IMR-90 (cell line): ENCODE measurements at regions not wholly inside any gene's neighbourhood (a gene's known extent, or its start where the extent isn't known, plus 50 kb on each side); places are given as distances from the start of the nearest gene placed in this dataset.

Source experiments
- ATAC-seq: fragments of 200-7000 bp; cut with Tn5 transposase; 2 replicates; pipeline ENCODE4 v1.9.1; 2020; ENCODE audit warnings: low read depth, mild to moderate bottlenecking, moderate library complexity
- BruUV-seq: library from RNA; stranded (reverse); fragments of 400-500 nt; replicated peaks from 2 replicates; lab custom pipeline; 2021; lab: Mats Ljungman, UMichigan
- CTCF ChIA-PET: fragments of 300-600 bp; formaldehyde crosslinking; extraction: SDS; loops from one replicate; lab custom pipeline; 2021; ENCODE audit warnings: antibody characterized with exemption; lab: Yijun Ruan, JAX
- POLR2A ChIA-PET: fragments of 300-600 bp; sonication (Branson Sonifier 250); formaldehyde crosslinking; loops from one replicate; lab custom pipeline; 2022; ENCODE audit warnings: antibody characterized with exemption; ENCODE audit not compliant: unreplicated experiment; lab: Charles Lee
- DNase-seq: peaks from one replicate; pipeline ENCODE4 v3.0.0; 2013
- H2AFZ ChIP-seq: replicated peaks from 2 replicates; pipeline ENCODE3; 2013; ENCODE audit warnings: low read length, mild to moderate bottlenecking; ENCODE audit not compliant: poor library complexity
- H2AK5ac ChIP-seq: 2 replicates; pipeline ENCODE4 v1.6.1; 2013; ENCODE audit warnings: low read depth, low read length, inconsistent platforms
- H2AK9ac ChIP-seq: replicated peaks from 2 replicates; pipeline ENCODE3; 2013; ENCODE audit warnings: mild to moderate bottlenecking, low read depth, low read length, moderate library complexity; ENCODE audit not compliant: poor library complexity
- H2BK120ac ChIP-seq: 2 replicates; pipeline ENCODE4 v1.6.1; 2013; ENCODE audit warnings: low read depth, low read length, inconsistent platforms
- H2BK15ac ChIP-seq: 3 replicates; pipeline ENCODE4 v1.6.1; 2013; ENCODE audit warnings: low read depth, low read length, inconsistent platforms
- H2BK20ac ChIP-seq: 2 replicates; pipeline ENCODE4 v1.6.1; 2013; ENCODE audit warnings: low read depth, mild to moderate bottlenecking, inconsistent platforms, low read length, moderate library complexity
- H2BK5ac ChIP-seq: 2 replicates; pipeline ENCODE4 v1.6.1; 2013; ENCODE audit warnings: mild to moderate bottlenecking, low read depth, low read length, inconsistent platforms; ENCODE audit not compliant: poor library complexity, severe bottlenecking
- H3K14ac ChIP-seq: replicated peaks from 2 replicates; pipeline ENCODE4 v1.6.1; 2013; ENCODE audit warnings: low read depth, low read length, inconsistent platforms
- H3K18ac ChIP-seq: 2 replicates; pipeline ENCODE4 v1.6.1; 2013; ENCODE audit warnings: low read depth, low read length, control low read depth
- H3K23ac ChIP-seq: 2 replicates; pipeline ENCODE4 v1.6.1; 2013; ENCODE audit warnings: low read depth, low read length, inconsistent platforms
- H3K27ac ChIP-seq: 2 replicates; pipeline ENCODE4 v1.5.1; 2013; ENCODE audit warnings: mild to moderate bottlenecking, control low read depth, low read length; ENCODE audit not compliant: insufficient read depth
- H3K27me3 ChIP-seq: 2 replicates; pipeline ENCODE4 v1.6.1; 2013; ENCODE audit warnings: low read length; ENCODE audit not compliant: control insufficient read depth, insufficient read depth
- H3K36me3 ChIP-seq: 2 replicates; pipeline ENCODE4 v1.6.1; 2013; ENCODE audit warnings: low read length, mixed read lengths; ENCODE audit not compliant: control insufficient read depth, insufficient read depth
- H3K4ac ChIP-seq: 2 replicates; pipeline ENCODE4 v1.6.1; 2013; ENCODE audit warnings: low read depth, low read length, inconsistent platforms
- H3K4me1 ChIP-seq: 2 replicates; pipeline ENCODE4 v1.6.1; 2013; ENCODE audit warnings: low read length, mixed read lengths; ENCODE audit not compliant: control insufficient read depth, insufficient read depth
- H3K4me2 ChIP-seq: 2 replicates; pipeline ENCODE4 v1.6.1; 2013; ENCODE audit warnings: low read depth, mild to moderate bottlenecking, control low read depth, low read length, moderate library complexity
- H3K4me3 ChIP-seq: 2 replicates; pipeline ENCODE4 v1.5.1; 2013; ENCODE audit warnings: low read depth, mild to moderate bottlenecking, control low read depth, low read length, moderate library complexity; ENCODE audit not compliant: insufficient read depth
- H3K56ac ChIP-seq: 2 replicates; pipeline ENCODE4 v1.6.1; 2013; ENCODE audit warnings: low read length, inconsistent platforms; ENCODE audit not compliant: insufficient read depth; ENCODE audit errors: extremely low read depth
- H3K79me1 ChIP-seq, 2 experiments: 2 replicates each; pipeline ENCODE4 v1.6.1; 2013; ENCODE audit warnings: low read length in 2 of 2, inconsistent platforms in 1 of 2, low read depth in 1 of 2
- H3K9ac ChIP-seq: 2 replicates; pipeline ENCODE4 v1.6.1; 2013; ENCODE audit warnings: low read depth, low read length, control low read depth
- H3K9me1 ChIP-seq: 2 replicates; pipeline ENCODE4 v1.6.1; 2013; ENCODE audit warnings: low read length, inconsistent platforms; ENCODE audit not compliant: insufficient read depth
- H3K9me3 ChIP-seq: 2 replicates; pipeline ENCODE4 v1.6.1; 2013; ENCODE audit warnings: low read length; ENCODE audit not compliant: control insufficient read depth, insufficient read depth
- H4K20me1 ChIP-seq: 2 replicates; pipeline ENCODE4 v1.6.1; 2013; ENCODE audit warnings: low read length, inconsistent platforms; ENCODE audit not compliant: insufficient read depth
- H4K5ac ChIP-seq: 2 replicates; pipeline ENCODE4 v1.6.1; 2013; ENCODE audit warnings: mild to moderate bottlenecking, low read depth, low read length, control low read depth
- H4K8ac ChIP-seq, 2 experiments: 2 replicates each; pipeline ENCODE4 v1.6.1; 2013; ENCODE audit warnings: low read depth in 2 of 2, low read length in 2 of 2, control low read depth in 1 of 2, inconsistent platforms in 1 of 2
- H4K91ac ChIP-seq: 2 replicates; pipeline ENCODE4 v1.6.1; 2013; ENCODE audit warnings: low read depth, low read length, inconsistent platforms; ENCODE audit not compliant: insufficient read depth
- CEBPB ChIP-seq: IDR thresholded peaks from 2 replicates; pipeline ENCODE4 v1.6.1; 2012; ENCODE audit warnings: low read depth, low read length, improper control_type of control experiment
- CTCF ChIP-seq: conservative IDR thresholded peaks from 2 replicates; pipeline ENCODE4 v1.5.1; 2012; ENCODE audit warnings: mild to moderate bottlenecking, low read depth, low read length, improper control_type of control experiment
- POLR2A ChIP-seq: IDR thresholded peaks from 2 replicates; pipeline ENCODE4 v1.6.1; 2012; ENCODE audit warnings: mild to moderate bottlenecking, low read depth, low read length
- RAD21 ChIP-seq: IDR thresholded peaks from 2 replicates; pipeline ENCODE4 v1.6.1; 2012; ENCODE audit warnings: low read length, improper control_type of control experiment
- WGBS, 2 experiments: methylation state at CpG; one replicate each; pipeline versions ENCODE4 v1.1.5 to v1.1.7; 2013; ENCODE audit warnings: missing lambda C conversion rate in 2 of 2; ENCODE audit not compliant: insufficient read length in 1 of 2; ENCODE audit errors: extremely low coverage in 2 of 2; 5-methylcytosine and 5-hydroxymethylcytosine counted together
- dilution Hi-C: fragments of 300-500 bp; cut with HindIII; formaldehyde crosslinking; loops from one replicate; pipeline ENCODE4 v1.14.3; 2018; ENCODE audit warnings: low sequenced_read_pairs; ENCODE audit not compliant: unreplicated experiment
- in situ Hi-C: fragments of 300-500 bp; cut with MboI; formaldehyde crosslinking; loops from 3 replicates; pipeline ENCODE4 v1.14.3; 2019; ENCODE audit warnings: low sequenced_read_pairs, inconsistent platforms, mixed read lengths
- intact Hi-C: fragments of 100-400 bp; cut with micrococcal nuclease; formaldehyde crosslinking; loops from 2 replicates; pipeline ENCODE4 v1.10.0; 2022

- Histone ChIP-seq H3K9ac (no peak overlapping the region), H3K36me3 (no peaks in the 10 kb centered on the region), H3K4me2 (no peak overlapping the region), H2BK15ac (no peak overlapping the region), H4K5ac (no peak overlapping the region), H2AK9ac (no peak overlapping the region), H3K4me1 (no peaks in the 10 kb centered on the region), H4K8ac (no peak overlapping the region), H3K18ac (no peak overlapping the region), H3K4ac (no peak overlapping the region), H3K4me3 (no peak overlapping the region), H2BK120ac (no peak overlapping the region), H2BK20ac (no peak overlapping the region), H3K23ac (no peak overlapping the region), H3K27me3 (no peaks in the 10 kb centered on the region), H3K56ac (no peak overlapping the region), H3K79me1 (no peaks in the 10 kb centered on the region), H2BK5ac (no peak overlapping the region), H2AFZ (no peak overlapping the region), H3K27ac (no peak overlapping the region), H2AK5ac (no peak overlapping the region), H4K91ac (no peak overlapping the region), H3K9me1 (no peaks in the 10 kb centered on the region), H4K20me1 (no peaks in the 10 kb centered on the region), H3K14ac (no peak overlapping the region), H3K9me3 (peaks cover 2% of the 10 kb centered on the region; the same call in 1 of the 2 replicates)
- WGBS, 2 experiments, result no CpG with 5 or more reads among the region's 1 CpG
- ChIA-PET CTCF (no interaction called here), POLR2A (no interaction called here)
- intact Hi-C loops, result no loop called here
- no TSS peak for BruUV-seq
- in situ Hi-C loops, result no loop called here
- DNase-seq, result no peak
- no peak for TF ChIP-seq CEBPB
- TF ChIP-seq CTCF, result no peak
- TF ChIP-seq POLR2A, result no peak
- TF ChIP-seq RAD21, result no peak
- dilution Hi-C loops, result no loop called here
- ATAC-seq, result no peak
Observed at GRCh38 chr5:158292981-158293380, 434.0 kb upstream of the CLINT1 start.
